ENCODE measurements at regions not wholly inside any gene's neighbourhood (a gene's known extent, or its start where the extent isn't known, plus 50 kb on each side); places are given as distances from the start of the nearest gene placed in this dataset.

GRCh38 chr11:87456499-87456898, 418.8 kb downstream of the TMEM135 start:
- CTCF ChIA-PET: no interaction called here
- H3K9me2 ChIP-seq (replicated peaks; ENCODE audit: low read length): no peaks in the 10 kb centered on the region

GRCh38 chr11:87455180-87455579, 417.4 kb downstream of the TMEM135 start:
- H3K79me2 ChIP-seq (ENCODE audit: low read length): no peaks in the 10 kb centered on the region
- no peaks in the 10 kb centered on the region for H3K36me3 ChIP-seq (ENCODE audit: low read depth, low read length)
- H3K4me1 ChIP-seq (ENCODE audit: insufficient read depth, low read length): peaks cover 15% of the 10 kb centered on the region; the same call in 1 of the 2 replicates
- intact Hi-C loops (cut with micrococcal nuclease): no loop called here
- ChIA-PET CTCF (no interaction called here), POLR2A (ENCODE audit: unreplicated experiment) (no interaction called here)
- DNase-seq: no peak
- no peaks in the 10 kb centered on the region for H3K27me3 ChIP-seq (ENCODE audit: low read length)
- H3K4me3 ChIP-seq (ENCODE audit: low read length): no peak overlapping the region
- H3K9ac ChIP-seq (ENCODE audit: low read length): no peak overlapping the region
- H2AFZ ChIP-seq (ENCODE audit: low read length): no peak overlapping the region
- H3K4me2 ChIP-seq (ENCODE audit: low read length): no peak overlapping the region
- H3K9me3 ChIP-seq (ENCODE audit: low read length): no peaks in the 10 kb centered on the region
- H4K20me1 ChIP-seq (ENCODE audit: low read length): no peaks in the 10 kb centered on the region
- no peak for ATAC-seq
- TF ChIP-seq EZH2phosphoT487 (IDR thresholded peaks at IDR 0.05; ENCODE audit: borderline replicate concordance, low read length) (no peak), CTCF (conservative IDR thresholded peaks at IDR 0.05; ENCODE audit: low read depth, low read length) (no peak), EZH2 (IDR thresholded peaks at IDR 0.05; ENCODE audit: low read length, unreplicated experiment) (no peak)
- H3F3A ChIP-seq (ENCODE audit: low read length, unreplicated experiment): no peaks in the 10 kb centered on the region
- H3K27ac ChIP-seq (ENCODE audit: low read length): no peak overlapping the region
- no TSS peak for BruUV-seq (replicated peaks)
- no peaks in the 10 kb centered on the region for H3K9me2 ChIP-seq (replicated peaks; ENCODE audit: low read length)

More at GRCh38 chr11:87456499-87456898, 418.8 kb downstream of the TMEM135 start:
- H3K36me3 ChIP-seq (ENCODE audit: low read depth, low read length): no peaks in the 10 kb centered on the region
- H3K4me2 ChIP-seq (ENCODE audit: low read length): no peak overlapping the region
- no peaks in the 10 kb centered on the region for H3K27me3 ChIP-seq (ENCODE audit: low read length)
- H3K79me2 ChIP-seq (ENCODE audit: low read length): no peaks in the 10 kb centered on the region
- BruUV-seq (replicated peaks): no TSS peak
- intact Hi-C loops (cut with micrococcal nuclease): no loop called here
- TF ChIP-seq CTCF (conservative IDR thresholded peaks at IDR 0.05; ENCODE audit: low read depth, low read length): no peak
- TF ChIP-seq EZH2phosphoT487 (IDR thresholded peaks at IDR 0.05; ENCODE audit: borderline replicate concordance, low read length): no peak
- no peak for TF ChIP-seq EZH2 (IDR thresholded peaks at IDR 0.05; ENCODE audit: low read length, unreplicated experiment)
- POLR2A ChIA-PET (ENCODE audit: unreplicated experiment): no interaction called here
- no peak for ATAC-seq
- H3K9ac ChIP-seq (ENCODE audit: low read length): no peak overlapping the region
- H3K4me1 ChIP-seq (ENCODE audit: insufficient read depth, low read length): peaks cover 8% of the 10 kb centered on the region; the same call in 1 of the 2 replicates
- no peaks in the 10 kb centered on the region for H3F3A ChIP-seq (ENCODE audit: low read length, unreplicated experiment)
- no peak for DNase-seq
- no peaks in the 10 kb centered on the region for H4K20me1 ChIP-seq (ENCODE audit: low read length)
- H3K4me3 ChIP-seq (ENCODE audit: low read length): no peak overlapping the region
- H3K27ac ChIP-seq (ENCODE audit: low read length): no peak overlapping the region
- no peak overlapping the region for H2AFZ ChIP-seq (ENCODE audit: low read length)
- no peaks in the 10 kb centered on the region for H3K9me3 ChIP-seq (ENCODE audit: low read length)

- Histone ChIP-seq H3K9ac (ENCODE audit: low read length) (no peak overlapping the region), H3K9me2 (replicated peaks; ENCODE audit: low read length) (no peaks in the 10 kb centered on the region), H3K36me3 (ENCODE audit: low read depth, low read length) (no peaks in the 10 kb centered on the region), H2AFZ (ENCODE audit: low read length) (no peak overlapping the region), H4K20me1 (ENCODE audit: low read length) (no peaks in the 10 kb centered on the region), H3K4me2 (ENCODE audit: low read length) (0 out of 2 replicates have a peak overlapping the region, but pooled peaks have one; percentile 9), H3K27me3 (ENCODE audit: low read length) (no peaks in the 10 kb centered on the region), H3K79me2 (ENCODE audit: low read length) (no peaks in the 10 kb centered on the region), H3K4me1 (ENCODE audit: insufficient read depth, low read length) (peaks cover 15% of the 10 kb centered on the region; the same call in 1 of the 2 replicates), H3K9me3 (ENCODE audit: low read length) (no peaks in the 10 kb centered on the region), H3K4me3 (ENCODE audit: low read length) (no peak overlapping the region), H3K27ac (ENCODE audit: low read length) (no peak overlapping the region), H3F3A (ENCODE audit: low read length, unreplicated experiment) (no peaks in the 10 kb centered on the region)
- no peak for TF ChIP-seq EZH2phosphoT487 (IDR thresholded peaks at IDR 0.05; ENCODE audit: borderline replicate concordance, low read length)
- no peak for TF ChIP-seq CTCF (conservative IDR thresholded peaks at IDR 0.05; ENCODE audit: low read depth, low read length)
- TF ChIP-seq EZH2 (IDR thresholded peaks at IDR 0.05; ENCODE audit: low read length, unreplicated experiment): no peak
- ATAC-seq: peak; percentile 59
- peak; percentile 54 for DNase-seq
- intact Hi-C loops (cut with micrococcal nuclease): no loop called here
- ChIA-PET POLR2A (ENCODE audit: unreplicated experiment) (no interaction called here), CTCF (no interaction called here)
- no TSS peak for BruUV-seq (replicated peaks)
These were observed 416.5 kb downstream of the TMEM135 start for GRCh38 chr11:87454241-87454640.

Data from PC-3 (cell line).